Activated naive CD8-positive, alpha-beta T cell treated with anti-CD3 and anti-CD28 coated beads for 36 hours (primary cell): ENCODE measurements at regions not wholly inside any gene's neighbourhood (a gene's known extent, or its start where the extent isn't known, plus 50 kb on each side); places are given as distances from the start of the nearest gene placed in this dataset.

Source experiments
- DNase-seq: peaks from one replicate; pipeline ENCODE4 v3.0.0; 2021
- H3K27ac Mint-ChIP-seq: one replicate; pipeline ENCODE4 v1.8.0; 2022; ENCODE audit warnings: mild to moderate bottlenecking, moderate library complexity, mixed read lengths
- H3K27me3 Mint-ChIP-seq: one replicate; pipeline ENCODE4 v1.8.0; 2022; ENCODE audit warnings: mild to moderate bottlenecking, mixed read lengths
- H3K36me3 Mint-ChIP-seq: one replicate; pipeline ENCODE4 v1.8.0; 2021; ENCODE audit warnings: mild to moderate bottlenecking, mixed read lengths
- H3K4me1 Mint-ChIP-seq: one replicate; pipeline ENCODE4 v1.8.0; 2021; ENCODE audit warnings: mixed read lengths
- H3K4me3 Mint-ChIP-seq: one replicate; pipeline ENCODE4 v1.8.0; 2022; ENCODE audit warnings: mild to moderate bottlenecking, moderate library complexity, mixed read lengths
- H3K9me3 Mint-ChIP-seq: one replicate; pipeline ENCODE4 v1.8.0; 2022; ENCODE audit warnings: mixed read lengths

DNA sequence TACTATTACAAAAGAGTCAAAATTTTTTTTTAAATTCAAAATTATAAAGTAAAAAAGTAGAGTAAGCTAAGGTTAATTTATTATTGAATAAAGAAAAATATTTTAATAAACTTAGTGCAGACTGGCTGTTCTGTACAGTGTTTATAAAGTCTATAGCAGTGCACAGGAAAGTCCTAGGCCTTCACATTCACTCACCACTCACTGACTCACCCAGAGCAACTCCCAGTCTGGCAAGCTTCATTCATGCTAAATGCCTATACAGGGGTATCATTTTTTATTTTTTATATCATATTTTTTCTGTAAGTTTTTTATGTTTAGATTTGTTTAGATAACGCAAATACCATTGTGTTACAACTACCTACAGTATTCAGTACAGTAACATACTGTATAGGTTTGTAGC, 700.7 kb upstream of the GRAMD2B start:
- no peaks in the 10 kb centered on the region for H3K9me3 Mint-ChIP-seq
- no peaks in the 10 kb centered on the region for H3K27me3 Mint-ChIP-seq

DNA sequence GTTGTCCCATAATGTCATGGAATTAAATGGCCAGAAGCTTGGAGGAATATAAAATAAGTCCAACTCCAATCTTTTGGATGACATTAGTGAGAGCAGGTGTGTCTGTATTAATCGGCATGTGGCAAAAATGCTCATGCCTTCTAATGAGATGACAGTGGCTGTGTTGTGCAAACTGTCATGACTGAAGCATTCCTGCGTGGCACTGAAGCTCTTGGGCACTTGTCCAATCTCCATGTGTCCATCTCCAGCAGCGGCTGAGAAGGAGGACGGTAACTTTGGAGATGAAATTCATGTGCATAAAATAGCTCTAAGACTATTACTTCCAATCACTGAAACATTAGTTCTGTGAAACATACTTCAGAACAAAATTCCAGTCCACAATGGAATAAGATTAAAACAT, 697.5 kb upstream of the GRAMD2B start:
- no peak overlapping the region for H3K27ac Mint-ChIP-seq
- no peaks in the 10 kb centered on the region for H3K36me3 Mint-ChIP-seq
- H3K4me3 Mint-ChIP-seq, result no peak overlapping the region
- DNase-seq, result no peak
- H3K9me3 Mint-ChIP-seq, result peaks cover 4% of the 10 kb centered on the region
- no peaks in the 10 kb centered on the region for H3K27me3 Mint-ChIP-seq
- no peaks in the 10 kb centered on the region for H3K4me1 Mint-ChIP-seq

More for the DNA sequence above, 700.7 kb upstream of the GRAMD2B start:
- H3K4me3 Mint-ChIP-seq, result no peak overlapping the region
- no peak for DNase-seq
- H3K36me3 Mint-ChIP-seq, result no peaks in the 10 kb centered on the region
- H3K4me1 Mint-ChIP-seq, result no peaks in the 10 kb centered on the region
- H3K27ac Mint-ChIP-seq, result no peak overlapping the region

DNA sequence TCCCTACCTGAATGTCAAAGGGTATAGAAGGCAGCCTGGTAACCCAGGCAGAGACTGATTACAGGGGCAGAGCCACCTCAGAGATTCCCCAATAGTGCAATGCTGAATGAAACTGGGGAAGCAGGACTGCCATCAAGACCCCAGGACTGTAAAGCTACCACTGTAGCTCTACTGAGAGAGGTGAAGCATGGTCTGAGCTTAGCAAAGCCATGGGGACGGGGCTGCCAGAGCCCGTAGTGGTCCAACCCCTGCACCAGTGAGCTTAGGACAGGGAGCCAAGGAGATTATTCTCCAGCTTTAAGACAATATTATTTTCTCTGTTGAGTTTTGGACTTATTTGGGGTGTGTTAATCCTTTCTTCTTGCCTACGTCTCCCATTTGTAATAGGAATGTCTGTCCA, 679.3 kb upstream of the GRAMD2B start:
- H3K4me1 Mint-ChIP-seq, result no peaks in the 10 kb centered on the region
- DNase-seq, result no peak
- H3K4me3 Mint-ChIP-seq, result no peak overlapping the region
- no peaks in the 10 kb centered on the region for H3K27me3 Mint-ChIP-seq
- no peaks in the 10 kb centered on the region for H3K36me3 Mint-ChIP-seq
- H3K27ac Mint-ChIP-seq, result no peak overlapping the region
- peaks cover 8% of the 10 kb centered on the region for H3K9me3 Mint-ChIP-seq

DNA sequence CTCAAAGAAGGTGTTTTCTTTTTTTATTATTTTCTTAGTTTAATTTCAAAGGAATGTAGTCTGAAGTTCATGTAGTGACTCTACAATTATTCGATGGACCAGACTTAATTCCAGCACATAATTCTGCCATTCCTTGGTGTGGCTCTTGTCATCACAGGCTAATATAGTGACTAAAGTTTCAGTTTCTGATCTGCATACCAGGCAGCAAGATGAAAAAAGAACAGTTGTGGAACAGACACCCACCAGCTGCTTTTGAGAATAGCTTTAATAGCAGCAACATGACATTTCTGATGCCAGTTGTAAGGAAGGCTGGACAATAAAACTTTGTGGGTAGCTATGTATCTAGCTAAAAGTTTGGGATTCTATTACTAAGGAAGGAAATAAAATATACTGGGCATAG, 676.3 kb upstream of the GRAMD2B start:
- Mint-ChIP-seq H3K36me3 (no peaks in the 10 kb centered on the region), H3K27me3 (no peaks in the 10 kb centered on the region), H3K9me3 (peaks cover 8% of the 10 kb centered on the region), H3K4me3 (no peak overlapping the region), H3K27ac (no peak overlapping the region), H3K4me1 (no peaks in the 10 kb centered on the region)
- DNase-seq, result no peak

DNA sequence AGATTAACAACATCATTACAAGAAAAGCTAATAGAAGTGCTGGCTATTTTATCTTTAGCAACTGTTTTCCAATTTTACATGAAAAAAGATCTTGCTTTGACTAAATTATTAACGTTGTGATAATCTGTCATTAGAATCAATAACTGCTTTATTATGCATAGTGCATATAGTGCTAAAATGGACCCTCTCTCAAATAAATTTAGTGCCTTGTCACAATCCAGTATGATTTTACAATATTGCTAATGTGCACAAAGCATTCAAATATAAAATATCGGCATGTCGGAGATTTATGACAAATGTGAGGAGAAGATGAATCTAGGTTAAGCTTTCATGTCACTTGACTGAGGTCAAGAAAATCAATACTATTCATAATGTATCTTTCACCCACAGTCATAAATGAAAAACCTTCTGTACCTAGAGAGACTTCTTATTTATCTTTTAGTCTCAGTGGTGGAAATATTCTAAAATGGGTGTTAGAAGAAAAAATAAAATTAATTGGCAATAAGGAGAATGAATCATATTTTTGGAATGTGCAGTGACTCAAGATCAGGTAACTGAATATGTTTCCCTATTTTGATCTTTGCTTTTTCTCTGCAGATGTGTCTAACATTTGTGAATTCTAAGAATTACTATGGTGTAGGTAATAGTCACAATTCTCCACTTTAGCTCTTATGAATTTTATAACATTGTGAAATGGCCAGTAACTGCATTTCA, 672.9 kb upstream of the GRAMD2B start:
- Mint-ChIP-seq H3K27me3 (no peaks in the 10 kb centered on the region), H3K4me3 (no peak overlapping the region), H3K36me3 (no peaks in the 10 kb centered on the region), H3K27ac (no peak overlapping the region), H3K4me1 (no peaks in the 10 kb centered on the region), H3K9me3 (no peaks in the 10 kb centered on the region)
- DNase-seq, result no peak

DNA sequence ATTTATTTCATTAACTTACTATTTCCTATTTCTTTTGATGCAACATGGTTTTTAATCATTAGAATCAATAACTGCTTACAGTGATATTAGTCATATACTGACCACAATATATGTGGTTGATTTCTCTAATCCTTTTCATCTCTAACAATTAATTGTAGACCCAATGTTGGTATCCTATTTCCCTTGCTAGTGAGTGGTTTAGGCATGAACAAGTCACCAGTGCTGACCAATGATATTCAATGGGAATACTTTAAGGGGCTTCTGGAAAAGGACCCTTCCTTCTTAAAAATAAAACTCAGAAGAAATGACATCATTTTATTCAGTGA, 672.4 kb upstream of the GRAMD2B start:
- Mint-ChIP-seq H3K9me3 (no peaks in the 10 kb centered on the region), H3K4me3 (no peak overlapping the region), H3K27me3 (no peaks in the 10 kb centered on the region), H3K27ac (no peak overlapping the region), H3K36me3 (no peaks in the 10 kb centered on the region), H3K4me1 (no peaks in the 10 kb centered on the region)
- DNase-seq, result no peak

DNA sequence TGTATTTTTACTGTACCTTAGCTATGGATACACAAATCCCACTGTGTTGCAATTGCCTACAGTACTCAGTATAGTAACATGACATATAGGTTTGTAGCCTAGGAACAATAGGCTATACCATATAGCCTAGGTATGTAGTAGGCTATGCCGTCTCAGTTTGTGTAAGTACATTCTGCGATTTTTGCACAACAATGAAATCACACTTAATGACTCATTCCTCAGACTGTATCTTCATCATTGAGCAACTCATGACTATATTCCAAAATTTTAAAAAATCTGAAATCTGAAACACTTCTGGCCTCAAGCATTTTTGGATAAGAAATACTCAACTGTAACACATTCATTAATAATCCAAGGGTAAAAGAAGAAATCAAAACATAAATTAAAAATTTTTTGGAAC, 666.8 kb upstream of the GRAMD2B start:
- Mint-ChIP-seq H3K27ac (no peak overlapping the region), H3K4me3 (no peak overlapping the region), H3K36me3 (no peaks in the 10 kb centered on the region), H3K9me3 (no peaks in the 10 kb centered on the region), H3K27me3 (no peaks in the 10 kb centered on the region), H3K4me1 (no peaks in the 10 kb centered on the region)
- no peak for DNase-seq

DNA sequence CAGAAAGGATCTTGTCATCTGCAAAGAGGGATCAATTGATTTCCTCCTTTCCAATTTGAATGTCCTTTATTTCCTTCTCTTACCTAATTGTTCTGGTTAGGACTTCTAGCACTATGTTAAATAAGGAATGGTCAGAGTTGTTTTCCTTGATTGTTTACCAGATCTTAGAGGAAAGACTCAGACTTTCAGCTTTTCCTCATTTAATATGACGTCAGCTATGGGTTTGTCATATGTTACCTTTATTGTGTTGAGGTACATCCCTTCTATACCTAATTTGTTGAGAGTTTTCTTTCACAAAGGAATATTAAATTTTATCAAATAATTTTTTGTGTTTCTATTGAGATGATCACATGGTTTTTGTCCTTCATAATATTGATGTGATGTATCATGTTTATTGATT, 656.5 kb upstream of the GRAMD2B start:
- H3K4me3 Mint-ChIP-seq, result no peak overlapping the region
- H3K27me3 Mint-ChIP-seq, result no peaks in the 10 kb centered on the region
- no peaks in the 10 kb centered on the region for H3K36me3 Mint-ChIP-seq
- peaks cover 8% of the 10 kb centered on the region for H3K9me3 Mint-ChIP-seq
- H3K4me1 Mint-ChIP-seq, result no peaks in the 10 kb centered on the region
- no peak overlapping the region for H3K27ac Mint-ChIP-seq
- DNase-seq, result no peak

DNA sequence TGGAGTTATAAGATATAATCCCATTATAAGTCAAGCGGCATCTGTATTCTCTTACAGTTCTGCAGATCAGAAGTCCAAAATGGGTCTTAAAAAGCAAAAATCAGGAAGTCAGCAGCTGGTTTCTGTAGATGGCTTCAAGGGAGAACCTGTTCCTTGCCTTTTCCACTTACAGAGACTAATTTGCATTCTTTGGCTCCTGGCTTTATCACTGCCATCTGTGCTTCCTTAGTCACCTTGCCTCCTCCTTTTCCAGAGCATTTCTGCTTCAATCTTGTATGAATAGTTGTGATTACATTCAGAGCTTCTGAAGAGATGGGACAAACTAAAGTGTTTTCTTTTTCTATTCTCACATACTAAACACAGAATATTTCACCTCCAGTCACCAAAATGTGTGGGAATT, 647.3 kb upstream of the GRAMD2B start:
- no peaks in the 10 kb centered on the region for H3K36me3 Mint-ChIP-seq
- no peaks in the 10 kb centered on the region for H3K27me3 Mint-ChIP-seq
- DNase-seq, result no peak
- no peak overlapping the region for H3K27ac Mint-ChIP-seq
- H3K9me3 Mint-ChIP-seq, result no peaks in the 10 kb centered on the region
- H3K4me3 Mint-ChIP-seq, result no peak overlapping the region
- H3K4me1 Mint-ChIP-seq, result no peaks in the 10 kb centered on the region

DNA sequence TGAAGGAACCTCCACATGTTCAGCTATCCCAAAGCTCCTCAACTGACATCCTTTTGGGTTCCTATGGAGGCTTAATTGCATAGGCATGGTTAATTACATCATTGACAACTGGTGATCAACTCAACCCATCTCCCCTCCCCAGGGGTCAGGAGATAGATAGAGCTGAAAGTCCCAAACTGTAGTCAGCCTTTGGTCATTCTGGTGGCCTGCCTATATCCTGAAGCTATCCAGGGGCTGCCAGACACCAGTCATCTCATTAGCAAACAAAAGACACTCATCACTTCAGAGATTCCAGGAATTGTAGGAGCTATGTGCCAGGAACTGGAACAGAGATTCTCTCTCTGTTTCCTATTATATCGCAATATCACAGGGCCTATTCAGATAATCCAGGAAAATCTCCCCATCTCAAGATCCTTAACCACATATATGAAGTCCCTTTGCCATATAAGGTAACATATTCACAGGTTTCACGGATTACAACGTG, 646.5 kb upstream of the GRAMD2B start:
- Mint-ChIP-seq H3K4me3 (no peak overlapping the region), H3K36me3 (no peaks in the 10 kb centered on the region), H3K9me3 (no peaks in the 10 kb centered on the region), H3K27me3 (no peaks in the 10 kb centered on the region), H3K27ac (no peak overlapping the region), H3K4me1 (no peaks in the 10 kb centered on the region)
- DNase-seq, result no peak

DNA sequence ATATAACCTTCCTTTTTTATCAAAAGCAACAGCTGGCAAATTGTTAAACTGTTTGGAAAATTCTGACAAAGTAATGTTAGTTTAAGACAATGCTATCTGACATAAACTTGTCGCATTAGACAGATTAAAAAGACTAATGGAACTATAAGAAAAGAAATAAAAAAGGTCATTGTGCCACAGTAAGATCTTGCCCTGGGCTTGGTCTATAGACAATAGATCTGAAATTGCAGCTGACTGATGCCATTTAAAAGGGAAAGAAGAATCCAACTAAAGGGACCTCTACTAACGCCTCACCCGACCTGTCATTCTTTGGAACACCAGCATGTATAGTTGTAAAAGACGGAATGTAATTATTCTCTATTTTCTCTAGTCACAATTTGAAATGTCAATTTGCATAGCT, 644.4 kb upstream of the GRAMD2B start:
- Mint-ChIP-seq H3K27me3 (no peaks in the 10 kb centered on the region), H3K36me3 (no peaks in the 10 kb centered on the region), H3K4me3 (no peak overlapping the region), H3K9me3 (peaks cover 2% of the 10 kb centered on the region), H3K27ac (no peak overlapping the region), H3K4me1 (no peaks in the 10 kb centered on the region)
- DNase-seq, result no peak

DNA sequence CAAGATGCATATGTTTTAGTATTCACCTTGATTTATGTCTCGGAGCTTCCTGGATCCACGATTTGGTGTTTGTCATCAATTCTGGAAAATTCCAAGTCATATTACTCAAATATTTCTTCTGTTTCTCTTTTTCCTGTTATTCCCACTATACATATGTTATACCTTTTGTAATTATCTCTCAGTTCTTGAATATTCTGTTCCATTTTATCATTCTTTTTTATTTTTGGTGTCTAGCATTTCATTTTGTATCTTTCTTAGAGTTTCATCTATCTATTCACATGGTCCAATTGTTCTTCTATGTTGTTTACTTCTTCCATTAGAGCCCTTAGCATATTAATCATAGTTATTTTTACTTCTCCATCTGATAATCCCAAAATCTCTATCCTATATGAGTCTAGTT, 637.8 kb upstream of the GRAMD2B start:
- Mint-ChIP-seq H3K36me3 (no peaks in the 10 kb centered on the region), H3K4me1 (no peaks in the 10 kb centered on the region), H3K27ac (no peak overlapping the region), H3K27me3 (no peaks in the 10 kb centered on the region), H3K4me3 (no peak overlapping the region), H3K9me3 (peaks cover 5% of the 10 kb centered on the region)
- no peak for DNase-seq

DNA sequence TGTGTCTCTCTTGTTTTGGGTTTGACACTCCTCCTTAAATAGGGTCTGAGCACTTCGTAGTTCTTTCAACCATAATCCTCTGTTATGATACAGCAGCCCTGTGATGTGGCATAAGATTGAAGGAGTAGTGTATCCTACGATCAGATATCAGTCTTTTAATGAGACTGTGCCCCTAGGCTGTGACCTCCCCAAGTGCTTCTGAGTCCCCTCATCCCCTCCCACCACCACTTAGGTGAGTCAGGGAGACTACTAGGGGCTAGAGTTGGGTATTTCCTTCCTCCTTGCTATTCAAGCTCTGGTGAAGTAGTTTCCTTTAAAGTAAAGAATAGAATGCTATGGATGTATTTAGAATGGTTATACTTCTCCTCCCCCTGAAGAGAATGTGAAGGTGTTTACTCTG, 637.2 kb upstream of the GRAMD2B start:
- Mint-ChIP-seq H3K27me3 (no peaks in the 10 kb centered on the region), H3K36me3 (no peaks in the 10 kb centered on the region), H3K27ac (no peak overlapping the region), H3K9me3 (peaks cover 5% of the 10 kb centered on the region), H3K4me1 (no peaks in the 10 kb centered on the region), H3K4me3 (no peak overlapping the region)
- DNase-seq, result no peak

DNA sequence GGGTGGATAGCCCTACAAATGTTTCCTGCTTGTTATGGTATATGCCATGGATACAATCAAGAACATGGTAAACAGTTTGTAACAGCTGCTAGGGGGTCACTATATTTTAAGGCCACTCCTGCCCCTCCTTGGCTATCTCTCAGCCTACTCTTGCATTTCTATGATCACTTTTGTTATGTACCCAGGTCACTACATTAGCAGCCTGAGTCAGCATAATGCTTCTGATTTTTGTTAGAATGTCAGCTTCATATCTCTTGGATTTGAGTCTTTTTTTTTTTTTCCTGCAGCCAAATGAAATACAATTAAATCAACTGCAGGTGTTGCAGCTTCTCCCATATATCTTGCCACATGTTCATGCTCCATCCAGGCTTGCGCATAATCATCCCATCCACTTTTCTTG, 629.7 kb upstream of the GRAMD2B start:
- H3K9me3 Mint-ChIP-seq, result peaks cover 6% of the 10 kb centered on the region
- no peaks in the 10 kb centered on the region for H3K4me1 Mint-ChIP-seq
- no peak for DNase-seq
- no peaks in the 10 kb centered on the region for H3K36me3 Mint-ChIP-seq
- H3K27me3 Mint-ChIP-seq, result no peaks in the 10 kb centered on the region
- no peak overlapping the region for H3K27ac Mint-ChIP-seq
- no peak overlapping the region for H3K4me3 Mint-ChIP-seq

DNA sequence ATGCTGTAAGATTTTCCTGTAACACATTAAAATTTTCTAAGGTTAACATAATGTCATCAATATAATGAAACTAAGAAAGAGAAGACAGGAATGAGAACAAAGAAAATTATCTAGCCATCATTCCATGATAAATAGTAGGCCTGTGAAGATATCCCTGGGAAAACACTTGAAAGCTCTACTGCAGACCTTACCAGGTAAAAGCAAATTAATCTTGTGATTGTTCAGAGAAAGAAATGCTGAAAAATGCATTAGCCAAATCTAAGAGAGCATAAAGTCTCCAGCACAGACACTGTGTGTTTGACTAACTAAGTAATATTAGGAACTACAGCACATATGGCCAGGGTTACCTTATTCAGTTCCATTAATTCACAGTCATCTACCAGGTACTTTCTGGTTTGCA, 628.3 kb upstream of the GRAMD2B start:
- H3K4me1 Mint-ChIP-seq, result no peaks in the 10 kb centered on the region
- H3K4me3 Mint-ChIP-seq, result no peak overlapping the region
- H3K9me3 Mint-ChIP-seq, result peaks cover 6% of the 10 kb centered on the region
- no peak for DNase-seq
- no peaks in the 10 kb centered on the region for H3K36me3 Mint-ChIP-seq
- H3K27me3 Mint-ChIP-seq, result no peaks in the 10 kb centered on the region
- no peak overlapping the region for H3K27ac Mint-ChIP-seq

DNA sequence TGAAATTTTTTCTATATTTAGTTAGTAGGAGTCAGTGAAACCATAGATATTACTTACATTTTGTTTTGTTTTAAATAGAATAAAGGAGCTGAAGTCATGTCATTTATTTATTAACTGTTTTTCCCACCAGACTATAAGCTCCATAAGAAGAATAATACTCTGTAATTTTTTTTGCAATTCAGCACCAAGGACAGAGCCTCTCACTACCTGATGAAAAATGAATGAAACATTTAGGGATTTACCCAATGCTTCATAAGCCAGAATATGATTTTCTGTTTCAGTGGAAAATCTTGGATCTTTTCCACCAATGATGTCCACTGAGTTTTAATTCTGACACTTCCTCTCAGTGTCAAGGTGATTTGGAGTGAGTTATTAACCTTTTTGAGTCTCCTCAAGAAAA, 624.9 kb upstream of the GRAMD2B start:
- peaks cover 9% of the 10 kb centered on the region for H3K9me3 Mint-ChIP-seq
- no peak for DNase-seq
- H3K27ac Mint-ChIP-seq, result no peak overlapping the region
- no peaks in the 10 kb centered on the region for H3K36me3 Mint-ChIP-seq
- no peak overlapping the region for H3K4me3 Mint-ChIP-seq
- H3K27me3 Mint-ChIP-seq, result no peaks in the 10 kb centered on the region
- H3K4me1 Mint-ChIP-seq, result no peaks in the 10 kb centered on the region

DNA sequence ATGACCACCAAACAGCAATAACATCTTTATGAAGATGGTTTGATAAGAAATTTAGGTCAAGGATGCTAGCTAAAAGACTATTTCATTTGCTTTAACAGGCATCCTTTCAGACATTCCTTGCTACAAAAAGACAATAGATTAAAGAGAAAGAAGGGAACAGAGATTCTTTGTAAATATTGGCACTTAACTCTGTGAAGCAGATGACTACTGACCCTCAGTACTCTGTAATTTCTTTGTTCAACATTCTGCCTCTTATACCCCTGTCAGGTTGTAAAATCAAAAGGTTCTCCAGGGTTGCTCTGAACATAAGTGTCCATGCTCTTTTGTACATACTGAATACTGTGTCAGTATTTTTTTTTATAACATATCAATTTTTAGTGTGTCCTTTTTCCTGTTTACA, 610.6 kb upstream of the GRAMD2B start:
- Mint-ChIP-seq H3K9me3 (peaks cover 2% of the 10 kb centered on the region), H3K4me3 (no peak overlapping the region), H3K36me3 (no peaks in the 10 kb centered on the region)

More for the DNA sequence above, 610.6 kb upstream of the GRAMD2B start:
- H3K27me3 Mint-ChIP-seq, result no peaks in the 10 kb centered on the region
- no peaks in the 10 kb centered on the region for H3K4me1 Mint-ChIP-seq
- no peak for DNase-seq
- no peak overlapping the region for H3K27ac Mint-ChIP-seq
